GM12891 (cell line): ENCODE measurements at regions not wholly inside any gene's neighbourhood (a gene's known extent, or its start where the extent isn't known, plus 50 kb on each side); places are given as distances from the start of the nearest gene placed in this dataset.

ENCODE experiments used
- POLR2A ChIP-seq: IDR thresholded peaks from 2 replicates; pipeline ENCODE4 v1.6.1; 2011; ENCODE audit warnings: low read depth, low read length, control low read depth
- POU2F2 ChIP-seq: IDR thresholded peaks from 2 replicates; pipeline ENCODE4 v1.6.1; 2011; ENCODE audit warnings: low read depth, mild to moderate bottlenecking, control low read depth, low read length, moderate library complexity

- TF ChIP-seq POU2F2 (no peak), POLR2A (no peak)
Measured at GRCh38 chr5:9850456-9850855, 220.3 kb upstream of the TAS2R1 start.
